ENCODE measurements at regions not wholly inside any gene's neighbourhood (a gene's known extent, or its start where the extent isn't known, plus 50 kb on each side); places are given as distances from the start of the nearest gene placed in this dataset.

DNA sequence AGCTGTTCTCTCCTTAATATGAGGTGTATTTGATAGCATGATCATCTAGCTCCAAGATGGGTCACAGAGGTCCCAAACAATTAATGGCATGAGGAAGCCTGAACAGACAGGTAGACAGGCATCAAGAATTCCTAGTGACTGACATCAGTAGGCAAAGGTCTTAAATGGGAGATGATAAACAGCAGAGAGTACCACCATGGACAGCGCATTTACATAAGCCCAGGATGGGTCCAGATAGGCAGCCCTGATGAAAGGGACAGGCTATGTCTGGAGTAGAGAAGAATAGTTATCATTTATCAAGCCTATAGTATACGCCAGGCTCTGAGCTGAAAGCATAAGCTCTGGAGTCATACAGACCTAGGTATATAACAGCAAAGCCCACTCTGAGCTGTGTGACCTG lies 434.7 kb upstream of the SETBP1 start:
- no peak for DNase-seq

DNA sequence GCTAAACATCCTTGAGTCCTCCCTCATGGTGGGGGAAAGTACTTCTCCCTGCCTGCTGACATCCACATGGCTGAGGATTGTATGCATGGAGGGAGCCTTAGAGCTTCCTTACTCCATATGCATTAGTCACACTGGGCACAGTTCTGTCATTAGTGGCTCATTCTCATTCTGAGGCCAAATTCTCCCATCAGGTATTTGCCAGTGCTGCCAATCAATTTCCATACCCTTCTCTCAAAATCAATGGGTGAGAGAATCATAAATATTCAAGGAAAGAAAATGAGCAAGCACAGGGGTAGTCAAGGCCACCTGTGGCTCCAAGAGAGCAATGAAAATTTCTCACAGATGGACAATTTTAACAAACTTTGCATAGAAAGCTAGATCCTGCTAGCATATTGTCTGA lies 422.6 kb upstream of the SETBP1 start:
- DNase-seq, result no peak

DNA sequence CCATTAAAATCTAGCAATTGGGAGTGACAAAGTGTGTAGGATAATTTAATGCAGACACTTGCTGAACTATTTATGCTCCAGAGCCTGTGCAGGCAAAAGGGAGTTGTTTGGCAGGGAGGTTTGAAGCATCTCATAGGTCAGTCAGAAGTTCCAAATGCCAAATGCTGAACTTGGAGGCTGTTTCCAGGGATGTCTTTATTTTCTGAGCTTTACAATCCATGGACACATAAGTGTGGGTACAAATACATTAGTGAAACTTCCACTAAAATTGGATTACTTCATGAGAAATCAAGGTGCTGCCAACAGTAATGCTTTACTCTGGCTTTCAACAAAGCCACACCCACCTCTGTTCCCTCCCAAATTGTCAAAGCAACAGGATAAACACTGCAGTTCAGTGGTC lies 422.1 kb upstream of the SETBP1 start:
- no peak for DNase-seq

DNA sequence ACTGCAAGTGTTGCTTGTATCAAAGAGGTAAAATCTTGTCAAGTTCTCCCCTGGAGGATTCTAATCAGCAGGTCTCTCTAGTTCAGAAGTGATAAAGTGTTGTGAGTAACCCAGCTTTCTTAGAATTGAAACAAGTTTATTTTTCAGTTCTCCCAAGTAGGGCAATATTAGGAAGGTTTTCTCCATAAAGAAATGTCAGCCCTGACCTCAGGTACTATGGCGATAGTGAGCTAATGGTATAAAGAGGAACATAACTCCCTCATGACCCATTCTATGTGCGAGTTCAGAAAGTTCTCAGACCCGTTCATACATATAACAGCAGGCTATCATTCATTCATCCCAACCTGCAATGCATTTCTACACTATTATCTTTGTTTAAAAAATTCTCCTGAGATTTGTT lies 421.1 kb upstream of the SETBP1 start:
- no peak for DNase-seq

DNA sequence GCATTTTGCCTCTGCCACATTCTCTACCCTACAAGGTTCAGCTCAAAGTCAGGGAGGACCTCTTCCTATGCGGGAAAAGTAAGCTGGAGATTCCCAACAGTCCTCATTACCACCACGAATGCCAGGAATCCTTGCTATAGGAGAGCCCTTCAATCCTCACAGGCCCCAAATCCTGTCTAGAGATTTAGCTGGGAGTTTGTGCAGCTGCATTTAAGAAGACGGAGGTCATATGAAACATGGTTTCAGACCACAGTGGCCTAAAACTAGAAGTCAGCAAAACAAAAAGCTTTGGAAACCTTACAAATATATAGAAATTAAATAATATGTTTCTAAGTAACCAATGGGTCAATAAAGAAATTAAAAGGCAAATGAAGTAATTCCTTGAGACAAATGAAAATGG lies 415.3 kb upstream of the SETBP1 start:
- DNase-seq, result no peak

DNA sequence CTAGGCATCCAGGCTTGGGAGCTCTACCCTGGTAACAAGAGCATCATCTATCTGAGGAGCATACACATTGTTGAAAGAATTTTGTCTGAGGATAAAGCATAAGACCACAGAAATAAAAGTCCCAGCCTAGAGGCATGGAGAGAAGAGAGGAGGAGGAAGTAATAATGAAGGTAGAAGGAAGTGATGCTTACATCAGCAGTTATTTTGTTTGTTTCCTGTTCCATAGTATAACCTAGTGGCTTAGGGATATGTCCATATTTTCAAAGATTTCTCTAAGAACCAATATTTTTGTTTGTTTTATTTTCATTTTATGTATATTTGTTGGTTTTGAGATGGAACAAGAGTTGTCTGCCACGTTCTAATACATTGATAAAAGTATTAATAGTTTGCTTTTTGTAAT lies 407.4 kb upstream of the SETBP1 start:
- DNase-seq, result no peak

DNA sequence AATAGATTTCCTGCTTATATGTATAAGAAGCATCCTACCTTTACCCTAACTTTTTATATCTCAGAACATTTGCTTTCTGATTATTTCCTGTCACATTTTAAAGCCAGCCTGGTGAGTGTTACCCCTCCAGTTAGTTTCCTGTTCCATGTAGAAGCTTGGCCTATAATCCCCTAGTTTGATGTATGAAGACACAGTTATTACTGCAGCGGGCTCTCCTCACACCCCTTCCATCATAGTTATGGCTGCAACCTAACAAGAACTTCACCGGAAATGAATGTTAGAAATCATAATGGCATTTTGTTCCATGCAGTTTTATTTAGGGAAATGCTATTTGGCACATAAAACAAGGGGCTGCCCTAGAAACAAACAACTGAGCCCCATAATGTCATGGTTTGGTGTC lies 400.2 kb upstream of the SETBP1 start:
- no peak for DNase-seq

DNA sequence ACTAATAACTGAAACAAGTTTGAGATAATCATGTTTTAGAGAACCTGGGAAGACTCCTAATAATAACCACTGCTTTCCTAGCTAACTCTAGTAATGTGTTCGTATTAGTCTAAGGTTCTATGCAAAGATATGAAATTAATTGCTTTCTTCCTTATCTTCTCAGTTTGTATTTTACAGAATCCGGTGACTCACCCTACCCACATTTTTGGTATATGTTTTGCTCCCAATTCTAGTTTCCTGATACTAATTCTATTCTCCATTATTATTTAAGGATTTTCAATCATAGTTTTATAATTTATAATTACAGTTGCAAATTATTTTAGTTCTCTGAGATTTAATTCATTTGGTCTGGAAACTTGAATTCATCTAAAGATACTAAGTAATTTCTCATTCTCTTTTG lies 394.6 kb upstream of the SETBP1 start:
- no peak for DNase-seq

DNA sequence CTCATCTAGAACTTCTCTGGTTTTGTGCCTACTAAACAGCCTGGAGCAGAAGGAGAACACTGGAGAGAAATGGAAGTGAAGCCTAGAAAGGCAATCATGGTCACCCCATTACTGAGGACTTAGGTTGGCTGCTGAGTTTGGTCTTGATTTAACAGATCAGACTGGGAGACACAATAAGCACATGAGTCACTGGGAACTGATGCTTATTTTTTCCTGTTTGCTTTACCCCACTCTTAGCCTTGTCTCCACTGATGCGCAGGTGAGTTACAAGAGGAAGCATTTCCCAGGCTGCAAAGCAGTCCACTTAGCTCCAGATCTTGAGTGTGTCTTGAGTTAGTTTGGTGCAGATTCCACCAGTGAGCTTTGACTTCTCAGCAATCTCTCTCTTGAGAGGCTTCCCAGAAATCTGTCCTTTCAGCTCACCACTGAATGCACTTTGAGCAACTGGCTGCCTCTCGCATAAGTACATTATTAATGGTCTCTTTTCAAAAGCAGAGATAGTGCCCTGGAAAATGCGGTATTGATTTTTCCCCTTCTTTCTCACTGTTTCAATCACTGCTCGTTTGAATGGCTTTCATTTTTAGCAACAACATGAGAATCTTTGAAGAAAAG lies 390.2 kb upstream of the SETBP1 start:
- DNase-seq, result no peak

DNA sequence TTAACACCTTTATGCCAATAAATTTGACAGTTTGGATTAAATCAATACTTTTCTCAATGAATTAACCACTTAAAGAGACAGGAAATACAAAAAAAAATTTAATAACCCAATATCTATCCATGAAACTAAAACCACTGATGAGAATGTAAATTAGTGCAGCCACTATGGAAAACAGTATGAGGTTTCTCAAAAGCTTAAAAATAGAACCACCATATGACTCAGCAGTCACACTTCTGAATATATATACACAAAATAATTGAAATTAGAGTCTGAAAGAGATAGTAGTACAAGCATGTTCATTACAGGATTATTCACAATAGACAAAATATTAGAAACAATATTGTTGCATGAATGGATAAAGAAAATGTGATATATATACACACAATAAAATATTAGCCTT lies 382.1 kb upstream of the SETBP1 start:
- DNase-seq, result no peak

DNA sequence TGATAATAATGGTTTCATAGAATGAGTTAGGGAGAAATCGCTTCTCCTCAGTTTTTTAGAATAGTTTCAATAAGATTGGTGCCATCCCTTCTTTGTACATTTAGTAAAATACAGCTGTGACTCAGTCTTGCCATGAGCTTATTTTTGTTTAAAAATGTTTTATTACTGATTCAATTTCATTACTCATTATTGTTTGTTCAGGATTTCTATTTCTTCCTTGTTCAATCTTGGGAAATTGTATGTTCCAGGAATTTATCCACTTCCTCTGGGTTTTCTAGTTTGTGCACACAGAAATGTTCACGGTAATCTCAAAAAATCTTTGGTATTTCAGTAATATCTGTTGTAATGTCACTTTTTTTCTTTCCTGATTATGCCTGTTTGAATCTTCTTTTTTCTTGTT lies 371.5 kb upstream of the SETBP1 start:
- DNase-seq, result no peak

DNA sequence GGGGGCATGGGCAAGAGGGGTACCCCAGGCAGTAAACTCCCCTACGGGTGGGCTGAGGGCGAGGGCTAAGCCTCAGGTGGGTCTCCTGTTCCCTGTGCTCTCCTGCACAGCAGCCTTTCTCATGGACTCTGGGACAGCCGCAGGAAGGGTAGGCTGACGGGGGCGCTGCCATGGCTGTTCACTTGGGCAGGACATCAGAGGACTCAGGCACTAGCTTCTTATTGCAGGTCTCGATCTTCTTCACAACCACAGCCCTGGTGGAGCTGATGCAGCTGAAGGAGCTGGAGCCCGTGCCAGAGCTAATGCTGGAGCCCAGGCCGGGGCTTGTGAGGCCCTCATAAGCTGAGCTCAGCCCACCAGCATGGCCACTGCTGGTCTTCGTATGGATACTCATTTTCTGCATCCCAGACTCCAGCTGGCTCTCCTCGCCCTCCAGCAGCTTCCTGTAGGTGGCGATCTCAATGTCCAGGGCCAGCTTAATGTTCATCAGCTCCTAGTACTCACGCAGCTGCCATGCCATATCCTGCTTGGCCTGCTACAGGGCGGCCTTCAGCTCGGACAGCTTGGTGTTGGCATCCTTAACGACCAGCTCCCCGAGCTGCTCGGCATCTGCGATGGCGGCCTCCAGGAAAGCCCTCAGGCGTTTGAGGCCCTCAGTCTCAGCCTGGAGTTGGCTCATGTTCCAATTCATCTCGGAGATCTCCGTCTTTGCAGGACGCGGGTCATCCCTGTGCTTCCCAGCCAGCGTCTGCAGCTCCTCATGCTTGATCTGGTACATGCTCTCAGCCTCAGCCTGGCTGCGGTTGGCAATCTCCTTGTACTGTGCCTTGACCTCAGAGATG lies 359.8 kb upstream of the SETBP1 start:
- no peak for DNase-seq

DNA sequence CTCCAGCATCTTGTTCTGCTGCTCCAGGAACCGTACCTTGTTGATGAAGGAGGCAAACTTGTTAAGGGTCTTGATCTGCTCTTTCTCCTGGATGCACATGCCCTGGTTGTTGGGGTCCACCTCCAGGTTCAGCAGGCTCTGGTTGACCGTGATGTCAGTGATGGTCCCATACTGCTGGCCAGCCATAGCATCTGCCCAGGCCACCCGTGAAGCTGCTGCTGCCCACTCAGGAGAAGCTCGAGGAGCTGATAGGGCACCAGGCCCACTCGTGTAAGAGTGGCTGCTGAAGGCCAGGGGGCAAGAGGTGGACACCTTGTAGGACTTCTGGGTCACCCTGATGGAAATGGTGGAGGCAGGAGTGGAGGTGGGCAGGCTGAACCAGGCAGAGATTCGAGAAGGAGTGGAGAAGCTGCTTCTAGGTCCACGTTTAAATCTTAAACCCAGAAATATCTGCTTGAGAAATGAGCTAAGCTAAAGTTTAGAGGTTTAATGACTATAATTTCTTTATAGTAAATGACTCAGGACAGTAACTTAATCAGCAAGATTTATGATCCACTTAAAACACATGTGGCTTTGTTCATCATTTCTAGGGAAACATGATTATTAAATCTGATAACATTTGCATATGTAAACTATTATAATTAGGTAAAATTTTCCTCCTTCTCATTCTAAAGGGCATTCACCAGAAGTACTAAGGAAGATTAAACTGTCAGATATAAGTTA lies 358.7 kb upstream of the SETBP1 start:
- DNase-seq, result no peak

DNA sequence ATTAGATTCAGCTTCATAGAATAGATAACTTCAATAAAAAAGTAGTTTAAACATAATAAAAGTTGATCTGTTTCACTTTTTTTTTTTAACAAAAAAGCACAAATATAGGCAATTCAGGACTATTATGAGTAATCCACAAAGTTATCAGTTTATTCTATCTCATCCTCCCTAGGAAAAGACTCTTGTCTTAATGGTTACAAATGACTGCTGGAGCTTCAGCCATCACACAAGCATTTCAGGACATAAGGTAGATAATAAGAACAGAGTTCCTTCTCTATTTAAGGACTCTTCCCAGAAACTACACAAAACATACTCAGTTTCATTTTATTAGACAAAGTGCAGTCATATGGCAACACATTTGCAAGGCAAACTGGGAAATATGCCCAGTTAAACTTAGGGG lies 357.6 kb upstream of the SETBP1 start:
- no peak for DNase-seq

DNA sequence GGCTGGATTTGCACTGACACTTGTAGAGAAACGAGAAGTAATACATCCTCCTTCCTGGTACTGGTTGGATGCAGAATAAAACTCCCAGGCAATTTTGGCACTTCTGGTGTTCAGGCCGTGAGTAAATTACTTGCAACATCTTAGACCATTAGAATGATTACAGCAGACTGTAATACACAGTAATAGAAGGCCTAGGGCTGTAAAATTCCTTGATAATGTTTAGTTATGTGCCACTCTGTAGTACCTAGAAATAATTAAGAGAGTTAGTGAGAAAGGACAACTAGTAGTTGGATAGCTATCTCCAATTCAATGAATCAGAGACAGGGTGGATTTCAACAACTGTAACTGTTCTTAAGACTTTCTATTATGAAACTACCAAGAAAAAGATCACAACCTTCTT lies 356.3 kb upstream of the SETBP1 start:
- no peak for DNase-seq

DNA sequence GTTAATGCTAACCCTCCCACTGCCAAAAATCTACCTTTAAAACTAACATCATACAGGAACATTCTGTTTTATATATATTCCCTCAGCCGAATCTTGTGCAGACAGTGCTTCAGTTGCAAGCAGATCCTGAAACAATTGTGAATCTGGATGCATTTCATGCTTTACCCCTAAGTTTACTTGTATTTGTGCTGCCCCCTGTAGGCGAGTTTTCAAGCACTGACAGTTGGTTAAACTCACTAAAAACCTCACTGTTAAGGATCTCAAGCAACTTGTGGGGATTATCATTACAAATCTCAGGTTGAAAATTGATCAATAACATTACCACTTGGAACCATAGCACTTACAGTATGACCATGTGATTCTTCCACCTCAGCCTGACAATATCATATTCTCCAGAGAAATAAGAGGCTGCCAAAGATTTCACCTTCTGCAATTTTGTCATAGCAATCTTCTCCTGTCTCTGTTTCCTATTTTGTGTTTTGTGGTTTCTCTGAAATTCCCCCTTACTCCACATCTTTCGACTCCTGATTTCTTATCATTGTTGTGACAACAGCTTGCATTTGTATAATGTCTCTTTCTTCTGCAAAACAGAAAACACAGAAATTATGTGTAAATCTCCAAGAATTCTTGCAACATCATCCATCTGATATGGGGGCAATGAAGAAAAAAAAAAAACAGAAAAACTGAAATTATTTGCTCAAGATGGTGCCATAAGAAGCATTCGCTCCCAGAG lies 354.6 kb upstream of the SETBP1 start:
- no peak for DNase-seq

DNA sequence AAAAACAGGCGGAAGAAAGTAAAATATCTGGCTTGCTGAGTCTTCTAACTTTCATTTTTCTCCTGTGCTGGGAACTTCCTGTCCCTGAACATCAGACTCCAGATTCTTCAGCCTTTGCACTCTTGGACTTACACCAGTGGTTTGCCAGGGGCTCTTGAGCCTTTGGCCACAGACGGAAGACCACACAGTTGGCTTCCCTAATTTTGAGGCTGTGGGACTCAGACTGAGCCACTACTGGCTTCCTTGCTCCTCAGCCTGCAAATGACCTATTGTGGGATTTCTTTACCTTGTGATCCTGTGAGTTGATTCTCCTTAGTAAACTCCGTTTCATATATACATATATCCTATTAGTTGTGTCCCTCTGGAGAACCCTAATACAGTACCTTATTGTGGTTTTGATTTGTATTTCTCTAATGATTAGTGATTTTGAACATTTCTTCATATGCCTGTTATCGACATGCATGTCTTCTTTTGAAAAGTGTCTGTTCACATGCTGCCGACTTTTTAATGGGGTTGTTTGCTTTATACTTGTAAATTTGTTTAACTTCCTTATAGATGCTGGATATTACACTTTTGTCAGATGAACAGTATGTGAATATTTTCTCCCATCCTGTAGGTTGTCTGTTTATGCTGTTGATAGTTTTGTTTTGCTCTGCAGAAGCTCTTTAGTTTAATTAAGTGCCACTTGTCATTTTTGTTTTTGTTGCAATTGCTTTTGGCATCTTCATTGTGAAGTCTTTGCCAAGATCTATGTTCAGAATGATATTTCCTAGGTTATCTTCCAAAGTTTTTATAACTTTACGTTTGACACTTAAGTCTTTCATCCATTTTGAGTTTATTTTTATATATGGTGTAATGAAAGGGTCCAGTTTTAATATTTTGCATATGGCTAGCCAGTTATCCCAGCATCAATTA lies 348.8 kb upstream of the SETBP1 start:
- DNase-seq, result no peak

DNA sequence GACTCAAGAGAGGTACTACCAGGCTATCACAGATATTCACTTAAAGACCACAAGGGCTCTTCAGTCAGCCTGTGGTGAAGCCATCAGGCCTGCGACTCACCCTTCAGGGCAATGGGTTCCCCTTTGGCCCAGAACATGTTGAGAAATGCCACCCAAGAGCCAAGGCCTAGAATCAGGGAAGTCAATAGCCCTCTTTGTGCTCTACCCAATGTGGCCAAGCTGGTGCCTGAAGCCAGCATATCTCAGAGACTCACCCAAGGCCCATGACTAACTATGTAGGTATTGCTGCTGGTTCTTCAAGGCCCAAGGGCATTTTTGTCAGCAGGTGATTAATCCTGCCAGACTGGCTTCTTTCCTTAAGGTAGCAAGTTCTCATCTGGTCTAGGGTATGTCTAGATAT lies 338.9 kb upstream of the SETBP1 start:
- DNase-seq, result no peak

DNA sequence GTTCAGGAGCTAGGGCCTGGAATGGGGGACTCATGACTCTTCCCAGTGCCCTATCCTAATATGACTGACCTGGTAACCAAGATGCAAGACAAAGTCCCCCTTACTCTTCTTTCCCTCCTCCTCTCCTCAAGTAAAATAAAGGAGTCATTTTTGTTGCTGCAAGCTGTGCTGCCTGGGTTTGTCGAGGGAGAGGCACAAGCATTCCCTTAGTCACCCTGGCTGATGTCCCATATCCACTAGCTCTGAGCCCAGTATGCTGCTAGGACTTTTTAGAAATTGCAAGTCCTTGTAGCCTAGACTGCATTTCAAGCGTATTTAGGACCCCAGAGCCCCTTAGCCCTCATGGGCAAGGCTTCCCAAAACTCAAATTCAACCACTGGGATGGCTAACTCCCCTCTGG lies 338.5 kb upstream of the SETBP1 start:
- DNase-seq, result no peak

DNA sequence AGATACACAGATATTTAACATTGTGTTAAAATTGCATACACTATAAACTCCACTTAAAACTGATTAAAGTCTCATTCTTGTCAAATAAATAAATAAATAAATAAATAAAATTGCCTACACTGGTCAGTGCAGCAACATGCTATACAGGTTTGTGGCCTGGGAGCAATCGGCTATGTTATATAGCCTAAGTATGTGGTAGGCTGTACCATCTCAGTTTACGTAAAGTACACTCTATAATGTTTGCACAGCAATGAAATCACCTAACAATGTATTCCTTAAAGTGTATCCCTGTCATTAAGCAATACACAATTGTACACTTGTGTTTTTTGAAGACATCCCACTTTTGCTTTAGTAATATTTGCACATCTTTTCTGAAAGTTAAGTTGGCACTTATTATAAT lies 337.7 kb upstream of the SETBP1 start:
- no peak for DNase-seq

DNA sequence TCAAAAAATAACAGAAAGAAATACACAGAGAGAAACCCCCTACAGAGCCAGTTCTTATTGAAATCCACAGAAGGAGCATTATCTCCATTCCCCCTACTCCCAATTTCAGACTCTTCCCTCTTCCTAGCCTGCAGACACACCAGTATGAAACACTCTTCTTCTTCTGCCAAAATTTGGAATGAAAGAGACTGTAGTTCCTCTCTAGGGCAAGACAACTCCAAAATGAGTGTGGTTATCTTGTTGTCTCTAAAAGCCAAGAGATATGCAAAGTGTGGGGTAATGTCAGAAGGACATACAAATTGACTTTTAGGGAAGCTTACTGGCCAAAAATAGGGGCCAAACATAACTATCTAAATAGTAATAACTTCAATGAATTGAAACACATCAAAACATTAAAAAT lies 337.1 kb upstream of the SETBP1 start:
- DNase-seq, result no peak

DNA sequence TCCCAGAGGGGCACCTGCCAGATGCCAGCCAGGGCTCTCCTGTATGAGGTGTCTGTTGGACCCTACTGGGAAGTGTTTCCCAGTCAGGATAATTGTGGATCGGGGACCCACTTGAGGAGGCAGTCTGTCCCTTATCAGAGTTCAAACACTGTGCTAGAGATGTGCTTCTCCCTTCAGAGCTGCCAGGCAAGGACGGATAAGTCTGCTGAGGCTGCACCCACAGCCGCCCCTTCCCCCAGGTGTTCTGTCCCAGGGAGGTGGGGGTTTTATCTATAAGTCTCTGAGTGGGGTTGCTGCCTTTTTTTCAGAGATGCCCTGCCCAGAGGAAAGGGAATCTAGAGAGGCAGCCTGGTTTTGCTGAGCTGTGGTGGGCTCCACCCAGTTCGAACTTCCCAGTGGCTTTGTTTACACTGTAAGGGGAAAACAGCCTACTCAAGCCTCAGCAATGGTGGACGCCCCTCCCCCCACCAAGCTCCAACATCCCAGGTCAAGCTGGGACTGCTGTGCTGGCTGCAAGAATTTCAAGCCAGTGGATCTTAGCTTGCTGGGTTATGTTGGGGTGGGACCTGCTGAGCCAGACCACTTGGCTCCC lies 324.0 kb upstream of the SETBP1 start:
- DNase-seq, result no peak
